HG02588 (cell line): ENCODE measurements at regions not wholly inside any gene's neighbourhood (a gene's known extent, or its start where the extent isn't known, plus 50 kb on each side); places are given as distances from the start of the nearest gene placed in this dataset.

Experiments
- ATAC-seq: cut with Tn5 transposase; IDR thresholded peaks from one replicate; pipeline ENCODE4 v1.9.1; 2021; ENCODE audit warnings: mild to moderate bottlenecking, moderate library complexity; ENCODE audit not compliant: unreplicated experiment

DNA sequence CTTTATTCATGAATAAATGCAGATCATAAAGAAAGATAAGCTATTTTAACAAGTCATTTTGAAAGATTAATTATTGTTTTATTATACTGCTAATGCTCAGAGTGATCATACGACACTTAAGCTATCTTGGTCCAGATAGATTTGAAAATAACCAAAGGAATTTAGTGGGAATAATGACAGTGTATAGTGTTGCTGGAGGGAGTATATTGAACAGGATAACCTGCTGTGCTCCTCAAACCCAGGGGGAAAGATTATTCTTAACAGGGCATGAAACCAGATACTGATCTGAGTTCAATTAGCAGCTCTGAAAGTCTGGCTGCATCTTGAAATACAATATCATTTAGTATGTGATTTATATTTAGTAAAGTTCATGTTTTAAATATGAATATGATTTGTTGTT is 216.3 kb upstream of the ITGA4 start:
- no peak for ATAC-seq

DNA sequence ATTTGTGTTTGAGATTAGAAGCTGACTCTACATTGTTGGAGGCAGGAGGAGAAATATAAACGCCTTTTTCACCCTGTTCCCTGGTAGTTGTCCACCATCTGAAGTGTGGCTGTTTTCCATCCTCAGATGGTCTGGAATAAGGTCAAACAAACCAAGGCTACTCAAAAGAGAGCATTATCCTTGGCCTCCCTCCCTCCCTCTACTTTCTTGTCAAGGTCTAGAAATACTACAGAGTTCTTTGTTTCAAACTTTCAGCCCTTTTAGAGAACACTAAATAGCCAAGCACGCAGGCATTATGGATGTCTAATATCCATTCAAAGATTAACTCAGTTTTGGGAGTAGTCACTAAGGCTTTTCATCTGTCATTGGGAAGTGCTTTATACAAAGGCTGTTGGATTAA is 215.8 kb upstream of the ITGA4 start:
- no peak for ATAC-seq

- peak; percentile 86 for ATAC-seq
Measured at GRCh38 chr2:181241797-181242196, 215.4 kb upstream of the ITGA4 start.

DNA sequence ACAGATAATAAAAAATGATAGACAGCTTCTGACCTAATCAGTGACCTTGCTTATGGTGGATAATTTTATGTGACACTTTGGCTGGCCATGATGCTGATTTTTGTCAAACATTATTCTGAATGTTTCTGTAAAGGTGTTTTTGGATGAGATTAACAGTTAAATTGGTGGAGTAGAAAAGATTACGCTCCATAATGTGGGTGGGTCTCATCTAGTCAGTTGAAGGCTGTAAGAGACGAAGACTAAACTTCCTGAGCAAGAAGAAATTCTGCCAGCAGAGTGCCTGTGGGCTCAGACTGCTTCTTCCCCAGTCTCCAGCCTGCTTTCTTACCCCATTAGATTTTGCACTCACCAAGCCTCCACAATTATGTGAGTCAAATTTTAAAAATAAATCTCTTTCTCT is 214.9 kb upstream of the ITGA4 start:
- ATAC-seq, result no peak

- ATAC-seq, result no peak
Measured at GRCh38 chr2:181243319-181243718, 213.9 kb upstream of the ITGA4 start.

- ATAC-seq, result no peak
Measured at GRCh38 chr2:181250691-181251090, 206.5 kb upstream of the ITGA4 start.

- no peak for ATAC-seq
Measured at GRCh38 chr2:181252262-181253148, 204.7 kb upstream of the ITGA4 start.

DNA sequence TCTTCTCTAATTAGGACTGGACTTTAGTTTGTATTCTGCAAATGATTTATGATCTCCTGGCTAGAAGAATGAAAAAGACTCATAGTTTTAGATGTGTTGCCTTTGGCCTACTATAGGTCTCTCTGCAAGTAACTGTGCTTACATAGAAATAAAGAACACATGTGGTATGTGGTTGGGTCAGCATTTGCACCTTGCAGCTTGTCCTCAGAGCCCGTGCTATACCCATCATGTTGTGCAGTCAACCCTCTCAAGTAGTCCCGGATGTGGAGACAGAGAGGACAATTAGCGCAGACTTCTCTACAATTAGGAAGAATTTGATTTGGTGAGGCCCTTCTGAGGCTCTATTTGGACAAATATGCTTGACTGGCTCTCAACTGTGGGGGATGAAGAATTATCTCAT is 203.7 kb upstream of the ITGA4 start:
- no peak for ATAC-seq

- ATAC-seq, result no peak
Measured at GRCh38 chr2:181255651-181256050, 201.5 kb upstream of the ITGA4 start.

GRCh38 chr2:181258720-181259119 is 198.5 kb upstream of the ITGA4 start:
- ATAC-seq, result no peak

- ATAC-seq, result no peak
Measured at GRCh38 chr2:181262782-181263181, 194.4 kb upstream of the ITGA4 start.

DNA sequence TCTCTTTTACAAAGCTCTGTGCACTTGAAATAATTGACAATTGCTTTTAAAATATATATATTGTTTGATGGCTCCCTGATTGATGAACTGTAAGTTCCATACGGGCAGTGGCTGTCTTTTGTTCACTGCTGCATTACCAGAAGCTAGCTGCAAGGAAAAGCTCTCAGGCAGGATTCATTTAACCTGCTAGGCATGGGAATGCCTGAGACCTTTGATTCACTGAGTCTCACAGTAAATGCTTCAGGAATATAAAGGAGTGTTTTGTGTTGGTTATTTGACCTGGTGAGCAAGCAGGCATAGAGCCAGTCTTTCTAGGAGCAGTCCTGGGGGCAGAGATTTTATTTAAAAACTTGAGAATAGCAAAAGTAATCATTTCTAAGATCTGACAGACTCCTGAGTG is 193.2 kb upstream of the ITGA4 start:
- no peak for ATAC-seq

GRCh38 chr2:181264441-181264840 is 192.7 kb upstream of the ITGA4 start:
- ATAC-seq, result no peak

GRCh38 chr2:181266614-181267013 is 190.6 kb upstream of the ITGA4 start:
- no peak for ATAC-seq

- ATAC-seq, result no peak
Measured at GRCh38 chr2:181268174-181268867, 188.9 kb upstream of the ITGA4 start.

- ATAC-seq, result no peak
Measured at GRCh38 chr2:181273986-181274385, 183.2 kb upstream of the ITGA4 start.

GRCh38 chr2:181275643-181276070 is 181.5 kb upstream of the ITGA4 start:
- no peak for ATAC-seq

DNA sequence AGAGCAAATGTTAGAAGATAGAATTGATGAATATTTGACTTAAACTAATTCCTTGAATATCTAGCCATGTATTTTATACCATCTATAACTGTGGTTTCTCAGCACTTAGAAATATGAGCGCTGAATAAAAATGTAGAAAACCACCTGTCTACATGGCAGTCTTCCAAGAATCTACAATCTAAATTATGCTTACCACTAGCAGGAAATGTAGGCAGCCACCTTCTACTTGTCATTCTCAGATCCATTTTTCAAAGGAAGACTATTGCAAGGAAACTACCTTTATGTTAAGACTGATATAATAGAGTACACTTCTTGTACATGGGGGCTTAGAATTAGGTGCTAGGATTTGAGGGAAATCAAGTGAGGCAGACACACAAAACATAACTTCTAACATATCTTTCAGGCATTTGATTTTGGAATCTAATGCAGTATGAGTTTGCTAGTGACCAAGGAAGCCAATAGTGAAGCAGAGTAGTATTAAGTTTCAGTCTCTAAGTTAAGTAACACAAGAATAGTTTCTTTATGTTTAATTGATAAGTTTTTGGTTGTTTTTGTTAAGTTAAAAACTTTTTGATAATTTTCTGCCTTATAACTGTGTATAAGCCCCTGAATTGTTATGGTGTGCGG is 175.9 kb upstream of the ITGA4 start:
- no peak for ATAC-seq

DNA sequence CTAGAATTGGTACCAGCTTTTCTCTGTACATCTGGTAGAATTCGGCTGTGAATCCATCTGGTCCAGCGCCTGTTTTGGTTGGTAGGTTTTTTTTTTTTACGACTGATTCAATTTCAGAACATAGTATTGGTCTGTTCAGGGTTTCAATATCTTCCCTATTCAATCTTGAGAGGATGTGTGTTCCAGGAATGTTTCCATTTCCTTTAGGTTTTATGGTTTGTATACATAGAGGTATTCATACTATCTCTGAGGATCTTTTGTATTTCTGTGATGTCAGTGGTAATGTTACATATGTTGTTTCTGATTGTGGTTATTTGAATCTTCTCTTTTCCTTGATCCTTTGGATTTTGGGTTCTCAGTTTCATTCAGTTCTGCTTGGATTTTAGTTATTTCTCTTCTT is 172.1 kb upstream of the ITGA4 start:
- no peak for ATAC-seq

GRCh38 chr2:181289698-181290097 is 167.5 kb upstream of the ITGA4 start:
- ATAC-seq, result no peak

GRCh38 chr2:181290182-181290581 is 167.0 kb upstream of the ITGA4 start:
- no peak for ATAC-seq

DNA sequence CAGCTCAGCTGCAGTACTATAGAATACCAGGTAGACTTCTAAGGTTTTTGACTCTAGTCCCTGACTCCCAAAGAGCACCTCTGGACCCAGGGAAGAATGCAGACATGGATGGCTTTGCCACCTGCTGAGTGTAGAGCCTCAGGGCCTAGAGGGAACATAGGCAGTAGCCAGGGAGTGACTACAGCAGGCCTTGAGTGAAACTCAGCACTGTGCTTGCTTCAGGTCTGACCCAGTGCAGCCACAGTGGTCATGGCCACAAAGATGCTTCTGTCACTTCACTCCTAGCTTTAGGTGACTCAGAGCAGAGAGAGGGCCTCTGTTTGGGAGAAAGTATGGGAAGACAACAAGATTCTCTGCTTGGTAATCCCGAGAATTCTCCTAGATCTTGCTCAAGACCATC is 162.2 kb upstream of the ITGA4 start:
- no peak for ATAC-seq
